ENCODE measurements at regions not wholly inside any gene's neighbourhood (a gene's known extent, or its start where the extent isn't known, plus 50 kb on each side); places are given as distances from the start of the nearest gene placed in this dataset.

GRCh38 chr1:218702775-218703174 is 357.6 kb downstream of the TGFB2 start (continued):
- no peak for TF ChIP-seq SNAPC5 (CRISPR knock-in tag; IDR thresholded peaks at IDR 0.05)
- TF ChIP-seq ZNF197 (CRISPR knock-in tag; IDR thresholded peaks at IDR 0.05; ENCODE audit: low read depth), result no peak
- no peak for TF ChIP-seq ZNF79 (CRISPR knock-in tag; IDR thresholded peaks at IDR 0.05; ENCODE audit: low read depth)
- no peak for TF ChIP-seq DEAF1 (CRISPR knock-in tag; IDR thresholded peaks at IDR 0.05)
- TF ChIP-seq ZNF609 (CRISPR knock-in tag; IDR thresholded peaks at IDR 0.05; ENCODE audit: borderline replicate concordance), result no peak
- TF ChIP-seq LEF1 (IDR thresholded peaks at IDR 0.05), result no peak
- no peak for TF ChIP-seq ZNF124 (CRISPR knock-in tag; IDR thresholded peaks at IDR 0.05)
- no peak for TF ChIP-seq HMG20B (CRISPR knock-in tag; IDR thresholded peaks at IDR 0.05)
